ENCODE measurements at regions not wholly inside any gene's neighbourhood (a gene's known extent, or its start where the extent isn't known, plus 50 kb on each side); places are given as distances from the start of the nearest gene placed in this dataset.
"Not testable (repeated sequence)": the region's sequence is repeated elsewhere in the genome, so short reads cannot be mapped to it uniquely, and the experiment has no call there.

- ATAC-seq (ENCODE audit: low read depth) (no peak), DNase-seq (ENCODE audit: low spot score) (no peak)
- Histone ChIP-seq H3K4me1 (ENCODE audit: insufficient read depth, poor library complexity, severe bottlenecking) (peaks cover 7% of the 10 kb centered on the region), H3K9me3 (ENCODE audit: severe bottlenecking) (no peaks in the 10 kb centered on the region), H3K36me3 (ENCODE audit: low read depth) (no peaks in the 10 kb centered on the region), H3K4me3 (ENCODE audit: severe bottlenecking) (no peak overlapping the region), H3K27me3 (ENCODE audit: insufficient read depth, poor library complexity, severe bottlenecking) (no peaks in the 10 kb centered on the region), H3K27ac (ENCODE audit: poor library complexity, severe bottlenecking) (no peak overlapping the region)
- TF ChIP-seq CTCF (IDR thresholded peaks at IDR 0.05; ENCODE audit: poor library complexity, severe bottlenecking) = no peak
Measured at GRCh38 chr3:72269475-72269874, 484.5 kb upstream of the PROK2 start.

- not testable (repeated sequence) for H3K27me3 ChIP-seq (ENCODE audit: insufficient read depth, poor library complexity, severe bottlenecking); H3K36me3 ChIP-seq (ENCODE audit: low read depth); H3K27ac ChIP-seq (ENCODE audit: poor library complexity, severe bottlenecking); H3K4me3 ChIP-seq (ENCODE audit: severe bottlenecking); DNase-seq (ENCODE audit: low spot score); H3K4me1 ChIP-seq (ENCODE audit: insufficient read depth, poor library complexity, severe bottlenecking); H3K9me3 ChIP-seq (ENCODE audit: severe bottlenecking); ATAC-seq (ENCODE audit: low read depth)
Measured at GRCh38 chr3:72266921-72267524, 482.1 kb upstream of the PROK2 start.

GRCh38 chr3:72266016-72266370, 481.0 kb upstream of the PROK2 start:
- Histone ChIP-seq H3K27me3 (ENCODE audit: insufficient read depth, poor library complexity, severe bottlenecking) (no peaks in the 10 kb centered on the region), H3K4me1 (ENCODE audit: insufficient read depth, poor library complexity, severe bottlenecking) (peaks cover 7% of the 10 kb centered on the region), H3K36me3 (ENCODE audit: low read depth) (no peaks in the 10 kb centered on the region), H3K27ac (ENCODE audit: poor library complexity, severe bottlenecking) (no peak overlapping the region), H3K4me3 (ENCODE audit: severe bottlenecking) (no peak overlapping the region), H3K9me3 (ENCODE audit: severe bottlenecking) (no peaks in the 10 kb centered on the region)
- ATAC-seq (ENCODE audit: low read depth) (no peak), DNase-seq (ENCODE audit: low spot score) (no peak)
- TF ChIP-seq CTCF (IDR thresholded peaks at IDR 0.05; ENCODE audit: poor library complexity, severe bottlenecking) = no peak

GRCh38 chr3:72265256-72266015, 480.5 kb upstream of the PROK2 start:
- Histone ChIP-seq H3K27me3 (ENCODE audit: insufficient read depth, poor library complexity, severe bottlenecking) (no peaks in the 10 kb centered on the region), H3K9me3 (ENCODE audit: severe bottlenecking) (no peaks in the 10 kb centered on the region), H3K27ac (ENCODE audit: poor library complexity, severe bottlenecking) (no peak overlapping the region), H3K4me1 (ENCODE audit: insufficient read depth, poor library complexity, severe bottlenecking) (peaks cover 7% of the 10 kb centered on the region), H3K4me3 (ENCODE audit: severe bottlenecking) (no peak overlapping the region), H3K36me3 (ENCODE audit: low read depth) (no peaks in the 10 kb centered on the region)
- peak; percentile 20 for TF ChIP-seq CTCF (IDR thresholded peaks at IDR 0.05; ENCODE audit: poor library complexity, severe bottlenecking)
- ATAC-seq (ENCODE audit: low read depth) (no peak), DNase-seq (ENCODE audit: low spot score) (no peak)

- Histone ChIP-seq H3K27ac (ENCODE audit: poor library complexity, severe bottlenecking) (no peak overlapping the region), H3K4me3 (ENCODE audit: severe bottlenecking) (no peak overlapping the region), H3K9me3 (ENCODE audit: severe bottlenecking) (no peaks in the 10 kb centered on the region), H3K36me3 (ENCODE audit: low read depth) (no peaks in the 10 kb centered on the region), H3K4me1 (ENCODE audit: insufficient read depth, poor library complexity, severe bottlenecking) (no peaks in the 10 kb centered on the region), H3K27me3 (ENCODE audit: insufficient read depth, poor library complexity, severe bottlenecking) (no peaks in the 10 kb centered on the region)
- TF ChIP-seq CTCF (IDR thresholded peaks at IDR 0.05; ENCODE audit: poor library complexity, severe bottlenecking) = no peak
- no peak for ATAC-seq (ENCODE audit: low read depth)
- no peak for DNase-seq (ENCODE audit: low spot score)
Measured at GRCh38 chr3:72263223-72263990, 478.5 kb upstream of the PROK2 start.
